Hepatocyte (in vitro differentiated cells): ENCODE measurements at regions not wholly inside any gene's neighbourhood (a gene's known extent, or its start where the extent isn't known, plus 50 kb on each side); places are given as distances from the start of the nearest gene placed in this dataset.
A peak's percentile ranks its signal among the peaks of the same experiment; 100 is the strongest.

ENCODE experiments used
- DNase-seq: peaks from one replicate; pipeline ENCODE4 v3.0.0-alpha.2; 2016; ENCODE audit warnings: low spot score
- H2AFZ ChIP-seq: fragments of 200-600 bp; sonication (generic); 2 replicates; pipeline ENCODE4 v1.6.0; 2016; ENCODE audit warnings: antibody characterized with exemption, mild to moderate bottlenecking
- H3K27ac ChIP-seq: fragments of 200-600 bp; sonication (generic); 2 replicates; pipeline ENCODE4 v1.5.1; 2016; ENCODE audit warnings: mild to moderate bottlenecking
- H3K27me3 ChIP-seq: fragments of 200-600 bp; sonication (generic); 2 replicates; pipeline ENCODE4 v1.6.1; 2016
- H3K36me3 ChIP-seq: fragments of 200-600 bp; sonication (generic); replicated peaks from 2 replicates; pipeline ENCODE4 v1.5.1; 2016; ENCODE audit warnings: low read depth; ENCODE audit not compliant: insufficient read depth
- H3K4me1 ChIP-seq: fragments of 200-600 bp; sonication (generic); 2 replicates; pipeline ENCODE4 v1.5.1; 2016; ENCODE audit warnings: mild to moderate bottlenecking, moderate library complexity; ENCODE audit not compliant: insufficient read depth
- H3K4me2 ChIP-seq: fragments of 200-600 bp; sonication (generic); 2 replicates; pipeline ENCODE4 v1.6.0; 2016
- H3K4me3 ChIP-seq: fragments of 200-600 bp; sonication (generic); 2 replicates; pipeline ENCODE4 v1.5.1; 2016; ENCODE audit warnings: mild to moderate bottlenecking
- H3K79me2 ChIP-seq: fragments of 200-600 bp; sonication (generic); 2 replicates; pipeline ENCODE4 v1.6.0; 2017; ENCODE audit warnings: mild to moderate bottlenecking
- H3K9me2 ChIP-seq: fragments of 200-600 bp; sonication (generic); replicated peaks from 2 replicates; pipeline ENCODE4 v1.6.0; 2017; ENCODE audit warnings: mild to moderate bottlenecking; ENCODE audit not compliant: insufficient read depth
- H3K9me3 ChIP-seq: fragments of 200-600 bp; sonication (generic); 2 replicates; pipeline ENCODE4 v1.5.1; 2016; ENCODE audit warnings: low read depth, mild to moderate bottlenecking
- H4K20me1 ChIP-seq: fragments of 200-600 bp; sonication (generic); 2 replicates; pipeline ENCODE4 v1.6.0; 2016; ENCODE audit warnings: mild to moderate bottlenecking; ENCODE audit not compliant: insufficient read depth, poor library complexity, severe bottlenecking
- CTCF ChIP-seq: fragments of 200-600 bp; sonication (generic); IDR thresholded peaks from 2 replicates; pipeline ENCODE4 v1.5.1; 2016; ENCODE audit warnings: antibody characterized with exemption, mild to moderate bottlenecking; ENCODE audit not compliant: poor library complexity
- EZH2 ChIP-seq: fragments of 200-600 bp; sonication (generic); IDR thresholded peaks from 2 replicates; pipeline ENCODE4 v1.6.1; 2016; ENCODE audit warnings: antibody characterized with exemption, mild to moderate bottlenecking, borderline replicate concordance
- EZH2phosphoT487 ChIP-seq: fragments of 200-600 bp; sonication (generic); IDR thresholded peaks from one replicate; pipeline ENCODE4 v1.6.1; 2018; ENCODE audit warnings: antibody characterized with exemption, mild to moderate bottlenecking, low read depth, moderate library complexity; ENCODE audit not compliant: unreplicated experiment, severe bottlenecking
- WGBS: methylation state at CpG from one replicate; pipeline ENCODE4 v1.1.6; 2016; ENCODE audit warnings: low lambda C conversion rate; ENCODE audit errors: missing lambda C conversion rate; 5-methylcytosine and 5-hydroxymethylcytosine counted together

- peak; percentile 77 for DNase-seq
- Histone ChIP-seq H2AFZ (no peak overlapping the region), H3K36me3 (no peaks in the 10 kb centered on the region), H3K9me3 (no peaks in the 10 kb centered on the region), H3K79me2 (no peaks in the 10 kb centered on the region), H3K4me1 (peaks cover 12% of the 10 kb centered on the region), H4K20me1 (no peaks in the 10 kb centered on the region), H3K27me3 (peaks cover 9% of the 10 kb centered on the region), H3K4me2 (no peak overlapping the region), H3K9me2 (no peaks in the 10 kb centered on the region), H3K4me3 (no peak overlapping the region), H3K27ac (no peak overlapping the region)
- 48% methylated on average over 8 of the region's 8 CpGs for WGBS
- TF ChIP-seq CTCF (peak; percentile 81), EZH2phosphoT487 (no peak), EZH2 (no peak)
Measured at GRCh38 chr2:7427293-7428060, 510.3 kb downstream of the RNF144A start.

GRCh38 chr2:7428454-7429204 lies 511.4 kb downstream of the RNF144A start:
- H3K9me2 ChIP-seq = no peaks in the 10 kb centered on the region
- DNase-seq = no peak
- no peaks in the 10 kb centered on the region for H3K79me2 ChIP-seq
- no peaks in the 10 kb centered on the region for H4K20me1 ChIP-seq
- H3K4me1 ChIP-seq = peaks cover 12% of the 10 kb centered on the region
- H3K27me3 ChIP-seq = peaks cover 9% of the 10 kb centered on the region
- H3K36me3 ChIP-seq = no peaks in the 10 kb centered on the region
- no peak overlapping the region for H3K4me3 ChIP-seq
- H2AFZ ChIP-seq = no peak overlapping the region
- 93% methylated on average over 15 of the region's 15 CpGs for WGBS
- H3K27ac ChIP-seq = no peak overlapping the region
- H3K9me3 ChIP-seq = no peaks in the 10 kb centered on the region
- TF ChIP-seq EZH2 (no peak), EZH2phosphoT487 (no peak), CTCF (no peak)
- no peak overlapping the region for H3K4me2 ChIP-seq

- H3K36me3 ChIP-seq = no peaks in the 10 kb centered on the region
- H3K27me3 ChIP-seq = peaks cover 9% of the 10 kb centered on the region
- H3K9me2 ChIP-seq = no peaks in the 10 kb centered on the region
- no peak overlapping the region for H2AFZ ChIP-seq
- H3K9me3 ChIP-seq = no peaks in the 10 kb centered on the region
- no peaks in the 10 kb centered on the region for H3K79me2 ChIP-seq
- TF ChIP-seq EZH2phosphoT487 (no peak), EZH2 (no peak), CTCF (no peak)
- WGBS = 90% methylated on average over 4 of the region's 4 CpGs
- no peak for DNase-seq
- H3K4me2 ChIP-seq = no peak overlapping the region
- H3K4me3 ChIP-seq = no peak overlapping the region
- no peaks in the 10 kb centered on the region for H4K20me1 ChIP-seq
- H3K27ac ChIP-seq = no peak overlapping the region
- peaks cover 12% of the 10 kb centered on the region for H3K4me1 ChIP-seq
Measured at GRCh38 chr2:7429733-7430132, 512.5 kb downstream of the RNF144A start.
